ENCODE measurements at regions not wholly inside any gene's neighbourhood (a gene's known extent, or its start where the extent isn't known, plus 50 kb on each side); places are given as distances from the start of the nearest gene placed in this dataset.

- TF ChIP-seq, protein P1, sequence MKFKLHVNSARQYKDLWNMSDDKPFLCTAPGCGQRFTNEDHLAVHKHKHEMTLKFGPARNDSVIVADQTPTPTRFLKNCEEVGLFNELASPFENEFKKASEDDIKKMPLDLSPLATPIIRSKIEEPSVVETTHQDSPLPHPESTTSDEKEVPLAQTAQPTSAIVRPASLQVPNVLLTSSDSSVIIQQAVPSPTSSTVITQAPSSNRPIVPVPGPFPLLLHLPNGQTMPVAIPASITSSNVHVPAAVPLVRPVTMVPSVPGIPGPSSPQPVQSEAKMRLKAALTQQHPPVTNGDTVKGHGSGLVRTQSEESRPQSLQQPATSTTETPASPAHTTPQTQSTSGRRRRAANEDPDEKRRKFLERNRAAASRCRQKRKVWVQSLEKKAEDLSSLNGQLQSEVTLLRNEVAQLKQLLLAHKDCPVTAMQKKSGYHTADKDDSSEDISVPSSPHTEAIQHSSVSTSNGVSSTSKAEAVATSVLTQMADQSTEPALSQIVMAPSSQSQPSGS (IDR thresholded peaks at IDR 0.05; ENCODE audit: low read length): no peak
- no peak for TF ChIP-seq SIRT6 (IDR thresholded peaks at IDR 0.05; ENCODE audit: low read length)
These were observed 78.2 kb upstream of the SORBS2 start (continued) for GRCh38 chr4:185890196-185890595.

Measured in H1 (cell line).